K562 (cell line): ENCODE measurements at regions not wholly inside any gene's neighbourhood (a gene's known extent, or its start where the extent isn't known, plus 50 kb on each side); places are given as distances from the start of the nearest gene placed in this dataset.

ENCODE experiments used
- ATAC-seq: fragments of 200-7000 bp; cut with Tn5 transposase; 3 replicates; pipeline ENCODE4 v1.9.1; 2020; ENCODE audit warnings: moderate library complexity
- BruUV-seq: library from RNA; stranded (reverse); fragments of 400-500 nt; replicated peaks from 2 replicates; lab custom pipeline; 2021; lab: Mats Ljungman, UMichigan
- CTCF ChIA-PET: fragments of 300-600 bp; formaldehyde crosslinking; extraction: SDS; loops from one replicate; lab custom pipeline; 2021; ENCODE audit warnings: low intra/inter-chr PET ratio; lab: Yijun Ruan, JAX
- POLR2A ChIA-PET: fragments of 300-600, 350-650 bp; sonication (Branson Sonifier 250); formaldehyde crosslinking; extraction: SDS; loops from one replicate; lab custom pipeline; 2021; ENCODE audit warnings: antibody characterized with exemption, inconsistent platforms; lab: Yijun Ruan, JAX
- DNase-seq, 4 experiments: peaks; one replicate each; pipeline versions ENCODE4 v3.0.0 to v3.0.0-alpha.2; 2011 to 2018; ENCODE audit warnings: low spot score in 3 of 4, mixed read lengths in 3 of 4; ENCODE audit errors: extremely low read depth in 1 of 4
- FAIRE-seq: peaks from 2 replicates; lab custom pipeline; 2011; peaks lifted over from hg19 to GRCh38; lab: Jason Lieb, UNC
- H2AFZ ChIP-seq: 2 replicates; pipeline ENCODE4 v1.6.0; 2011; ENCODE audit warnings: low read depth, low read length, control low read depth, inconsistent platforms
- H3K27ac ChIP-seq: fragments of 200-600 bp; 3 replicates; pipeline ENCODE4 v1.8.0; 2011; ENCODE audit warnings: low read depth, mild to moderate bottlenecking, control low read depth, inconsistent platforms, low read length, moderate library complexity, mixed read lengths; ENCODE audit errors: extremely low read depth
- H3K27me3 ChIP-seq, 2 experiments: fragments of 300-600 bp in 1 of 2; 2 replicates in 1 of 2; 3 replicates in 1 of 2; pipeline versions ENCODE4 v1.6.0 to v1.8.0; 2011; ENCODE audit warnings: inconsistent platforms in 2 of 2, low read length in 2 of 2, mild to moderate bottlenecking in 1 of 2, mixed read lengths in 1 of 2, moderate library complexity in 1 of 2; ENCODE audit not compliant: control insufficient read depth in 2 of 2, insufficient read depth in 2 of 2
- H3K36me3 ChIP-seq: fragments of 300-600 bp; 3 replicates; pipeline ENCODE4 v1.8.0; 2011; ENCODE audit warnings: mild to moderate bottlenecking, low read length, inconsistent platforms; ENCODE audit not compliant: control insufficient read depth, insufficient read depth
- H3K4me1 ChIP-seq, 2 experiments: fragments of 200-600 bp in 1 of 2; replicated peaks in 1 of 2; 2 replicates in 1 of 2; 3 replicates in 1 of 2; pipeline versions ENCODE4 v1.5.1 to v1.8.0; 2011; ENCODE audit warnings: inconsistent platforms in 2 of 2, low read length in 2 of 2, mild to moderate bottlenecking in 1 of 2, mixed read lengths in 1 of 2, moderate library complexity in 1 of 2; ENCODE audit not compliant: control insufficient read depth in 2 of 2, insufficient read depth in 2 of 2
- H3K4me2 ChIP-seq: 2 replicates; pipeline ENCODE4 v1.6.1; 2011; ENCODE audit warnings: low read length, control low read depth, inconsistent platforms, mixed read lengths; ENCODE audit not compliant: insufficient read depth
- H3K4me3 ChIP-seq: fragments of 200-600 bp; sonication (generic), shearing (Covaris generic); 2 replicates; pipeline ENCODE4 v1.5.1; 2016; ENCODE audit warnings: control low read depth, inconsistent platforms
- H3K79me2 ChIP-seq: fragments of 200-600 bp; 3 replicates; pipeline ENCODE4 v1.8.0; 2011; ENCODE audit warnings: low read length, inconsistent platforms; ENCODE audit not compliant: control insufficient read depth, insufficient read depth
- H3K9ac ChIP-seq, 2 experiments: 2 replicates each; pipeline versions ENCODE4 v1.6.0 to v1.6.1; 2011; ENCODE audit warnings: low read depth in 2 of 2, low read length in 2 of 2, control low read depth in 1 of 2, inconsistent platforms in 1 of 2, mild to moderate bottlenecking in 1 of 2, mixed read lengths in 1 of 2; ENCODE audit not compliant: insufficient read depth in 1 of 2
- H3K9me1 ChIP-seq: one replicate; pipeline ENCODE4 v1.6.0; 2011; ENCODE audit warnings: inconsistent platforms, mild to moderate bottlenecking, low read length, moderate library complexity; ENCODE audit not compliant: control insufficient read depth, insufficient read depth
- H3K9me3 ChIP-seq: replicated peaks from 2 replicates; pipeline ENCODE4 v1.5.1; 2011; ENCODE audit warnings: low read depth, low read length, inconsistent platforms; ENCODE audit not compliant: control insufficient read depth, insufficient read depth
- H4K20me1 ChIP-seq: replicated peaks from 2 replicates; pipeline ENCODE4 v1.6.1; 2011; ENCODE audit warnings: low read length, inconsistent platforms, mixed read lengths; ENCODE audit not compliant: control insufficient read depth, insufficient read depth
- HEY1 ChIP-seq: fragments of 250-450 bp; sonication (Bioruptor Pico); IDR thresholded peaks from 2 replicates; pipeline ENCODE4 v1.5.0; 2020; ENCODE audit warnings: mild to moderate bottlenecking, moderate library complexity, borderline replicate concordance
- MYC ChIP-seq, 2 experiments: fragments of 250-450 bp in 1 of 2; sonication (Bioruptor Pico) in 1 of 2; IDR thresholded peaks; 2 replicates each; pipeline versions ENCODE4 v1.5.1 to v1.6.1; 2012 to 2021; ENCODE audit warnings: low read depth in 2 of 2, borderline replicate concordance in 1 of 2, improper control_type of control experiment in 1 of 2, low read length in 1 of 2, mild to moderate bottlenecking in 1 of 2, moderate library complexity in 1 of 2
- NCOA1 ChIP-seq: fragments of 450-650 bp; IDR thresholded peaks from 2 replicates; pipeline ENCODE4 v1.6.1; 2016; ENCODE audit warnings: low read depth
- ZNF175 ChIP-seq: fragments of 200-800 bp; sonication (Bioruptor generic); IDR thresholded peaks from 2 replicates; pipeline ENCODE4 v1.6.1; 2016; ENCODE audit warnings: low read depth, mild to moderate bottlenecking, missing genetic modification characterization, missing compliant biosample characterization
- ZNF282 ChIP-seq: sonication (generic); formaldehyde crosslinking; IDR thresholded peaks from 2 replicates; pipeline ENCODE4 v1.8.1; 2023; ENCODE audit warnings: missing genetic modification reagents
- ZNF507 ChIP-seq: conservative IDR thresholded peaks from 2 replicates; pipeline ENCODE4 v1.6.1; 2017; ENCODE audit warnings: missing genetic modification characterization, missing compliant biosample characterization
- WGBS: fragments of 100-300 bp; shearing (Covaris generic); methylation state at CpG from one replicate; pipeline ENCODE4 v1.1.6; 2016; ENCODE audit warnings: low coverage, mixed read lengths; ENCODE audit not compliant: insufficient coverage; ENCODE audit errors: missing lambda C conversion rate; 5-methylcytosine and 5-hydroxymethylcytosine counted together
- in situ Hi-C: fragments of 300-500 bp; cut with MboI; formaldehyde crosslinking; loops from 4 replicates; pipeline ENCODE4 v1.15.0; 2018; ENCODE audit warnings: inconsistent platforms, mixed read lengths
- intact Hi-C: fragments of 100-400 bp; cut with micrococcal nuclease; formaldehyde crosslinking; loops from 2 replicates; pipeline ENCODE4 v1.14.2; 2022

- POLR2A ChIA-PET = interaction anchor here (0.6 kb wide), 1 partner anchor 45 kb away, joined by 3 read pairs; no protein-coding TSS in a partner anchor
- 1% methylated on average over 7 of the region's 7 CpGs for WGBS
- no TSS peak for BruUV-seq
- Histone ChIP-seq H3K79me2 (no peaks in the 10 kb centered on the region), H3K4me2 (no peak overlapping the region), H3K9me1 (no peaks in the 10 kb centered on the region), H3K27me3 (peaks cover 9 to 49% of the 10 kb centered on the region in 2 experiments; a peak in 4 of 5 replicates), H2AFZ (no peak overlapping the region), H3K9me3 (no peaks in the 10 kb centered on the region), H3K27ac (no peak overlapping the region), H3K4me3 (no peak overlapping the region), H3K9ac (no peak overlapping the region), H3K36me3 (no peaks in the 10 kb centered on the region), H4K20me1 (no peaks in the 10 kb centered on the region; the same call in 1 of the 2 replicates), H3K4me1 (no peaks in the 10 kb centered on the region)
- in situ Hi-C loops = loop anchor here (10.0 kb wide), 1 partner anchor 478 kb away; no protein-coding TSS in a partner anchor
- no peak for ATAC-seq
- CTCF ChIA-PET = interaction anchor here (1.2 to 2.8 kb wide), 2 partner anchors 82 to 202 kb away, joined by 3 to 36 read pairs; partner anchors contain the start of gene INSYN2B
- TF ChIP-seq ZNF282 (CRISPR knock-in tag) (no peak), ZNF507 (tag) (no peak), NCOA1 (no peak), ZNF175 (no peak), MYC (IDR thresholded peaks at IDR 0.05; ENCODE audit: low read depth, low read length) (no peak), MYC (CRISPR knock-in tag; IDR thresholded peaks at IDR 0.05; ENCODE audit: borderline replicate concordance, low read depth) (no peak), HEY1 (CRISPR knock-in tag) (no peak)
- FAIRE-seq = no peak
- intact Hi-C loops = loop anchor here (5.0 to 10.0 kb wide), 2 partner anchors 198 to 480 kb away; partner anchors contain the start of gene INSYN2B
- DNase-seq = no peak
These were observed 50.3 kb upstream of the C5orf58 start for GRCh38 chr5:170182491-170182890.
